ENCODE measurements at regions not wholly inside any gene's neighbourhood (a gene's known extent, or its start where the extent isn't known, plus 50 kb on each side); places are given as distances from the start of the nearest gene placed in this dataset.

GRCh38 chr4:154936873-154937272, 155.8 kb downstream of the RBM46 start:
- DNase-seq (ENCODE audit: insufficient read length, low spot score): no peak
- no peak for TF ChIP-seq CTCF (IDR thresholded peaks at IDR 0.05; ENCODE audit: insufficient read depth, missing control alignments)
- no peak for FAIRE-seq

- no peak for FAIRE-seq
- no peak for DNase-seq (ENCODE audit: insufficient read length, low spot score)
- no peak for TF ChIP-seq CTCF (IDR thresholded peaks at IDR 0.05; ENCODE audit: insufficient read depth, missing control alignments)
These were observed 158.8 kb downstream of the RBM46 start for GRCh38 chr4:154939851-154940250.

GRCh38 chr4:154942176-154942575, 161.1 kb downstream of the RBM46 start:
- no peak for FAIRE-seq
- DNase-seq (ENCODE audit: insufficient read length, low spot score): no peak

GRCh38 chr4:154944996-154945395, 163.9 kb downstream of the RBM46 start:
- no peak for DNase-seq (ENCODE audit: insufficient read length, low spot score)
- no peak for TF ChIP-seq CTCF (IDR thresholded peaks at IDR 0.05; ENCODE audit: insufficient read depth, missing control alignments)
- FAIRE-seq: no peak

More at GRCh38 chr4:154942176-154942575, 161.1 kb downstream of the RBM46 start:
- no peak for TF ChIP-seq CTCF (IDR thresholded peaks at IDR 0.05; ENCODE audit: insufficient read depth, missing control alignments)

GRCh38 chr4:154946113-154946512, 165.0 kb downstream of the RBM46 start:
- DNase-seq (ENCODE audit: insufficient read length, low spot score) (no peak), FAIRE-seq (no peak)
- no peak for TF ChIP-seq CTCF (IDR thresholded peaks at IDR 0.05; ENCODE audit: insufficient read depth, missing control alignments)

- TF ChIP-seq CTCF (IDR thresholded peaks at IDR 0.05; ENCODE audit: insufficient read depth, missing control alignments): no peak
- FAIRE-seq: no peak
- DNase-seq (ENCODE audit: insufficient read length, low spot score): no peak
These were observed 172.6 kb downstream of the RBM46 start for GRCh38 chr4:154953691-154954090.

GRCh38 chr4:154954117-154954516, 173.0 kb downstream of the RBM46 start:
- TF ChIP-seq CTCF (IDR thresholded peaks at IDR 0.05; ENCODE audit: insufficient read depth, missing control alignments): no peak
- FAIRE-seq (no peak), DNase-seq (ENCODE audit: insufficient read length, low spot score) (no peak)
